NCI-H345 treated with DMSO at 0.1 percent for 48 hours (cell line): ENCODE measurements at regions not wholly inside any gene's neighbourhood (a gene's known extent, or its start where the extent isn't known, plus 50 kb on each side); places are given as distances from the start of the nearest gene placed in this dataset.

Source experiments
- DNase-seq: peaks from one replicate; lab custom pipeline; 2025; ENCODE audit not compliant: unreplicated experiment; lab: John Stamatoyannopoulos, UW

- DNase-seq, result no peak
These were observed 362.7 kb downstream of the TDRD15 start for GRCh38 chr2:21486445-21486844.

- DNase-seq, result no peak
These were observed 365.3 kb downstream of the TDRD15 start for GRCh38 chr2:21489080-21489479.

- DNase-seq, result no peak
These were observed 374.2 kb downstream of the TDRD15 start for GRCh38 chr2:21498016-21498415.

- no peak for DNase-seq
These were observed 376.7 kb downstream of the TDRD15 start for GRCh38 chr2:21500401-21500945.

GRCh38 chr2:21501376-21502027, 377.7 kb downstream of the TDRD15 start:
- no peak for DNase-seq

GRCh38 chr2:21515903-21516302, 392.1 kb downstream of the TDRD15 start:
- no peak for DNase-seq

GRCh38 chr2:21519412-21519811, 395.6 kb downstream of the TDRD15 start:
- DNase-seq, result no peak

- DNase-seq, result no peak
These were observed 396.1 kb downstream of the TDRD15 start for GRCh38 chr2:21519821-21520220.

GRCh38 chr2:21535826-21536225, 412.1 kb downstream of the TDRD15 start:
- DNase-seq, result no peak

GRCh38 chr2:21539685-21540084, 415.9 kb downstream of the TDRD15 start:
- DNase-seq, result no peak

- DNase-seq, result no peak
These were observed 419.9 kb downstream of the TDRD15 start for GRCh38 chr2:21543630-21544029.

- DNase-seq, result no peak
These were observed 420.6 kb downstream of the TDRD15 start for GRCh38 chr2:21544392-21544791.

GRCh38 chr2:21552981-21553380, 429.2 kb downstream of the TDRD15 start:
- no peak for DNase-seq

GRCh38 chr2:21559351-21559750, 435.6 kb downstream of the TDRD15 start:
- DNase-seq, result no peak

- no peak for DNase-seq
These were observed 438.2 kb downstream of the TDRD15 start for GRCh38 chr2:21561965-21562364.

- no peak for DNase-seq
These were observed 443.6 kb downstream of the TDRD15 start for GRCh38 chr2:21567395-21567794.

GRCh38 chr2:21571686-21572085, 447.9 kb downstream of the TDRD15 start:
- no peak for DNase-seq

- no peak for DNase-seq
These were observed 456.6 kb downstream of the TDRD15 start for GRCh38 chr2:21580391-21580790.

GRCh38 chr2:21585881-21586280, 462.1 kb downstream of the TDRD15 start:
- DNase-seq, result no peak

- no peak for DNase-seq
These were observed 466.4 kb downstream of the TDRD15 start for GRCh38 chr2:21590026-21590690.

GRCh38 chr2:21591926-21592325, 468.2 kb downstream of the TDRD15 start:
- no peak for DNase-seq

- DNase-seq, result no peak
These were observed 475.6 kb downstream of the TDRD15 start for GRCh38 chr2:21599417-21599816.

- no peak for DNase-seq
These were observed 479.0 kb downstream of the TDRD15 start for GRCh38 chr2:21602789-21603188.
